OCI-LY3 (cell line): ENCODE measurements at regions not wholly inside any gene's neighbourhood (a gene's known extent, or its start where the extent isn't known, plus 50 kb on each side); places are given as distances from the start of the nearest gene placed in this dataset.

Source experiments
- H2AFZ ChIP-seq: fragments of 200-600, 300-600 bp; shearing (Covaris generic); 2 replicates; pipeline ENCODE4 v1.6.0; 2014; ENCODE audit warnings: antibody characterized with exemption, low read depth, low read length
- H3K27ac ChIP-seq: fragments of 200-600, 300-600 bp; sonication (generic); 2 replicates; pipeline ENCODE4 v1.5.1; 2014; ENCODE audit warnings: mild to moderate bottlenecking, low read length, moderate library complexity, mixed read lengths
- H3K27me3 ChIP-seq: fragments of 200-600, 300-600 bp; sonication (generic); 2 replicates; pipeline ENCODE4 v1.6.1; 2014; ENCODE audit warnings: low read depth, low read length, mixed read lengths
- H3K36me3 ChIP-seq: fragments of 200-600, 300-600 bp; sonication (generic); replicated peaks from 2 replicates; pipeline ENCODE3; 2014; ENCODE audit warnings: low read depth, low read length, mixed read lengths
- H3K4me1 ChIP-seq: fragments of 300-600, 200-600 bp; sonication (generic); 2 replicates; pipeline ENCODE4 v1.6.1; 2014; ENCODE audit warnings: low read length, mixed read lengths
- H3K4me2 ChIP-seq: fragments of 200-600, 300-600 bp; sonication (generic); 2 replicates; pipeline ENCODE4 v1.6.1; 2014; ENCODE audit warnings: low read length, mixed read lengths
- H3K4me3 ChIP-seq: fragments of 300-600, 200-600 bp; sonication (generic); 2 replicates; pipeline ENCODE4 v1.5.1; 2014; ENCODE audit warnings: antibody characterized with exemption, mild to moderate bottlenecking, low read length, moderate library complexity
- H3K79me2 ChIP-seq: fragments of 300-600, 200-600 bp; shearing (Covaris generic); 2 replicates; pipeline ENCODE4 v1.6.1; 2014; ENCODE audit warnings: mild to moderate bottlenecking, low read length, mixed read lengths
- H3K9ac ChIP-seq: fragments of 300-600, 200-600 bp; shearing (Covaris generic); 2 replicates; pipeline ENCODE4 v1.6.0; 2014; ENCODE audit warnings: mild to moderate bottlenecking, low read length, moderate library complexity
- H3K9me3 ChIP-seq: fragments of 200-600, 300-600 bp; shearing (Covaris generic); 2 replicates; pipeline ENCODE4 v1.6.1; 2014; ENCODE audit warnings: low read length, mixed read lengths; ENCODE audit not compliant: insufficient read depth
- H4K20me1 ChIP-seq: fragments of 200-600, 300-600 bp; sonication (generic); 2 replicates; pipeline ENCODE4 v1.6.1; 2016; ENCODE audit warnings: low read length, mixed read lengths; ENCODE audit not compliant: insufficient read depth
- EZH2phosphoT487 ChIP-seq: fragments of 200-600 bp; shearing (Covaris generic); IDR thresholded peaks from 2 replicates; pipeline ENCODE4 v1.6.1; 2018; ENCODE audit warnings: antibody characterized with exemption, mixed run types, low read depth
- TF ChIP-seq, protein P1 (sequence below): fragments of 200-600, 300-600 bp; sonication (generic); IDR thresholded peaks from 2 replicates; pipeline ENCODE4 v1.5.1; 2014; ENCODE audit warnings: antibody characterized with exemption, low read length, low read depth

DNA sequence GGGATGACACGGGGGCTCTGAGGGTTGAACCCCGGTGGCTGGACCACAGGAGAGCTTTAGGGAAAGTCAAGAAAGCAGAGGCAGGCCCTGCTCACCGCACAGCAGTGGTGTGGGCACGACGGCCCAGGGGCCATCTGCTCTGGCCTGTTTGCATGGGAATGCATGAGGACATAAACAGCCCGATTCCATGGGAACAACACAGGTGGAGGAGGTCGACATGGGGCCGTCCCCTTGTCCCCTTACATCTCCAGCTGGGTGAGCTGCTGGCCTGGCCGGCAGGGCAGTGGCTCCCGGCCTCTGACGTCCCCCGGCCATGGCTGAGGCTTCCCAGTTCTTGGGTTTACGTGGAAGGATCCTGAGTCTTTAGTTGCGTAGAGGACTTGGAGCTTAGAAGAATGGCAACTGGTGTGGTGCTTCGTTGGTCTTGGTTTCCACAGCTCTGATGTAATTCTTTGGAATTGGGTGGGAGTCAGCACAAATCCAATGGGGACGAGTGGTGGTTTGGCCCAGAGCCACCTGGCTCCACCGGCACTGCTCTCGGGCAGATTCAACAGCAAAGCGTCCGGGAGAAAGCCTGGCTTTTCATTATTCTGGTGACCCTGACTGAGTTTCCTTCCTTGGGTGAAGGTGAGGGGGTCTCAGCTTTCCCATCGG is 98.3 kb upstream of the HDAC4 start:
- Histone ChIP-seq H2AFZ (no peak overlapping the region), H3K4me2 (no peak overlapping the region), H4K20me1 (no peaks in the 10 kb centered on the region), H3K4me3 (no peak overlapping the region), H3K4me1 (peaks cover 12% of the 10 kb centered on the region), H3K79me2 (no peaks in the 10 kb centered on the region), H3K9me3 (no peaks in the 10 kb centered on the region), H3K27ac (no peak overlapping the region), H3K9ac (no peak overlapping the region), H3K27me3 (no peaks in the 10 kb centered on the region), H3K36me3 (no peaks in the 10 kb centered on the region)
- TF ChIP-seq EZH2phosphoT487: no peak
- TF ChIP-seq, protein P1, sequence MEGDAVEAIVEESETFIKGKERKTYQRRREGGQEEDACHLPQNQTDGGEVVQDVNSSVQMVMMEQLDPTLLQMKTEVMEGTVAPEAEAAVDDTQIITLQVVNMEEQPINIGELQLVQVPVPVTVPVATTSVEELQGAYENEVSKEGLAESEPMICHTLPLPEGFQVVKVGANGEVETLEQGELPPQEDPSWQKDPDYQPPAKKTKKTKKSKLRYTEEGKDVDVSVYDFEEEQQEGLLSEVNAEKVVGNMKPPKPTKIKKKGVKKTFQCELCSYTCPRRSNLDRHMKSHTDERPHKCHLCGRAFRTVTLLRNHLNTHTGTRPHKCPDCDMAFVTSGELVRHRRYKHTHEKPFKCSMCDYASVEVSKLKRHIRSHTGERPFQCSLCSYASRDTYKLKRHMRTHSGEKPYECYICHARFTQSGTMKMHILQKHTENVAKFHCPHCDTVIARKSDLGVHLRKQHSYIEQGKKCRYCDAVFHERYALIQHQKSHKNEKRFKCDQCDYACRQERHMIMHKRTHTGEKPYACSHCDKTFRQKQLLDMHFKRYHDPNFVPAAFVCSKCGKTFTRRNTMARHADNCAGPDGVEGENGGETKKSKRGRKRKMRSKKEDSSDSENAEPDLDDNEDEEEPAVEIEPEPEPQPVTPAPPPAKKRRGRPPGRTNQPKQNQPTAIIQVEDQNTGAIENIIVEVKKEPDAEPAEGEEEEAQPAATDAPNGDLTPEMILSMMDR: no peak

DNA sequence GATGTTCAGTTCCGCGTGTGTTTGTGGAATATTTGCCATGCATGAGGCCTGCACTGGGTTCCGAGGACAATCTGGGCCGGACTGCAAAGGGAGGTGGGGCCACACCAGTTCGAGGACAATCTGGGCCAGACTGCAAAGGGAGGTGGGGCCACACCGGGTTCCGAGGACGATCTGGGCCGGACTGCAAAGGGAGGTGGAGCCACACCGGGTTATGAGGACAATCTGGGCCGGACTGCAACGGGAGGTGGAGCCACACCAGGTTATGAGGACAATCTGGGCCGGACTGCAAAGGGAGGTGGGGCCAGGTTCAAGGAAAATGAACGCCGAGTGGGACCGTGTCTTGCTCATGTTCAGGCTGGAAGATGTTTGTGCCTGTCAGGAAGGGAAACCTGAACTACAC is 97.8 kb upstream of the HDAC4 start:
- Histone ChIP-seq H3K27ac (no peak overlapping the region), H3K27me3 (no peaks in the 10 kb centered on the region)
- TF ChIP-seq, protein P1: no peak
- no peak for TF ChIP-seq EZH2phosphoT487

DNA sequence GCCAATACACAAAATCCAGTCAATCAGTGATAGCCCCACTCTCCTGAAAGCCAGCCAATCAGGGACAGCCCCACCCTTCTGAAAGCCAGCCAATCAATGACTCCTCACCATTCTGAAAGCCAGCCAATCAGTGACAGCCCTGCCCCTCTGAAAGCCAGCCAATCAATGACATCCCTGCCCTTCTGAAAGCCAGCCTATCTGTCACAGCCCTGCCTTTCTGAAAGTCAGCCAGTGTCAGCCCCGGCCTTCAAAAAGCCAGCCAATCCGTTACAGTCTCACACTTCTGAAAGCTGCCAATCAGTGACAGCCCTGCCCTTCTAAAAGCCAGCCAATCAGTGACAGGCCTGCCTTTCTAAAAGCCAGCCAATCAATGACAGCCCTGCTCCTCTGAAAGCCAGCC is 95.9 kb upstream of the HDAC4 start:
- H3K9me3 ChIP-seq: no peaks in the 10 kb centered on the region
- H3K27ac ChIP-seq: no peak overlapping the region
- TF ChIP-seq, protein P1: no peak
- TF ChIP-seq EZH2phosphoT487: no peak
- peaks cover 12% of the 10 kb centered on the region for H3K4me1 ChIP-seq
- no peak overlapping the region for H3K4me3 ChIP-seq
- no peak overlapping the region for H2AFZ ChIP-seq
- no peaks in the 10 kb centered on the region for H3K79me2 ChIP-seq
- no peaks in the 10 kb centered on the region for H4K20me1 ChIP-seq
- no peak overlapping the region for H3K9ac ChIP-seq
- H3K27me3 ChIP-seq: no peaks in the 10 kb centered on the region
- no peaks in the 10 kb centered on the region for H3K36me3 ChIP-seq
- no peak overlapping the region for H3K4me2 ChIP-seq

More for the DNA sequence above, 97.8 kb upstream of the HDAC4 start:
- no peaks in the 10 kb centered on the region for H4K20me1 ChIP-seq
- no peaks in the 10 kb centered on the region for H3K36me3 ChIP-seq
- H3K4me2 ChIP-seq: no peak overlapping the region
- no peaks in the 10 kb centered on the region for H3K79me2 ChIP-seq
- no peak overlapping the region for H3K4me3 ChIP-seq
- H3K9me3 ChIP-seq: no peaks in the 10 kb centered on the region
- H3K9ac ChIP-seq: no peak overlapping the region
- H2AFZ ChIP-seq: no peak overlapping the region
- H3K4me1 ChIP-seq: peaks cover 12% of the 10 kb centered on the region

DNA sequence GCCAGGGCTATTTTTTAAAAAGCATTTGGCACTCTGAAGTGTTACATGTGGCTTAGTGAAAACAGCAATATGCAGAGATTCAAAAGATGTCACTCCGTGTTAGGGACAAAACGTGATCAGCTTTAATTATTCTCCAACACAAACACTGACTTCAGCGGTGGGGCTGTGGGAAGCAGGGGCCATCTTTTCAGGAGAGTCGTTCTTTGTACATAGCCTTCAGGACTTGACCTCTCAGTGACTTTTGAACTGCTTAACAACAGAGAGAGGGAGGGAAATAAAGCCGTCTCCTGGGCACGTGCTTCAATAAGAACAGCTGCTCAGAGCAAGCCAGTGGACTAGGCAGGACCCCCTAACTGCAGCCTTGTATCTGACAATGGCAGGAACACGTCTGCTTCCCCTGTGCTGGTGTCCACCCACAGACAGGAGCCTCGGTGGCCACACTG is 95.0 kb upstream of the HDAC4 start:
- no peak for TF ChIP-seq EZH2phosphoT487
- TF ChIP-seq, protein P1: no peak
- no peak overlapping the region for H2AFZ ChIP-seq
- H4K20me1 ChIP-seq: no peaks in the 10 kb centered on the region
- no peak overlapping the region for H3K4me3 ChIP-seq
- no peaks in the 10 kb centered on the region for H3K79me2 ChIP-seq
- H3K9ac ChIP-seq: no peak overlapping the region
- no peaks in the 10 kb centered on the region for H3K9me3 ChIP-seq
- H3K27me3 ChIP-seq: no peaks in the 10 kb centered on the region
- no peak overlapping the region for H3K4me2 ChIP-seq
- peaks cover 4% of the 10 kb centered on the region; the same call in 1 of the 2 replicates for H3K4me1 ChIP-seq
- H3K27ac ChIP-seq: no peak overlapping the region
- no peaks in the 10 kb centered on the region for H3K36me3 ChIP-seq
